T follicular helper cell (primary cell): ENCODE measurements at regions not wholly inside any gene's neighbourhood (a gene's known extent, or its start where the extent isn't known, plus 50 kb on each side); places are given as distances from the start of the nearest gene placed in this dataset.
"Not testable (repeated sequence)": the region's sequence is repeated elsewhere in the genome, so short reads cannot be mapped to it uniquely, and the experiment has no call there.

Source experiments
- DNase-seq: peaks from one replicate; pipeline ENCODE4 v3.0.0-alpha.2; 2020; ENCODE audit warnings: low read depth

DNA sequence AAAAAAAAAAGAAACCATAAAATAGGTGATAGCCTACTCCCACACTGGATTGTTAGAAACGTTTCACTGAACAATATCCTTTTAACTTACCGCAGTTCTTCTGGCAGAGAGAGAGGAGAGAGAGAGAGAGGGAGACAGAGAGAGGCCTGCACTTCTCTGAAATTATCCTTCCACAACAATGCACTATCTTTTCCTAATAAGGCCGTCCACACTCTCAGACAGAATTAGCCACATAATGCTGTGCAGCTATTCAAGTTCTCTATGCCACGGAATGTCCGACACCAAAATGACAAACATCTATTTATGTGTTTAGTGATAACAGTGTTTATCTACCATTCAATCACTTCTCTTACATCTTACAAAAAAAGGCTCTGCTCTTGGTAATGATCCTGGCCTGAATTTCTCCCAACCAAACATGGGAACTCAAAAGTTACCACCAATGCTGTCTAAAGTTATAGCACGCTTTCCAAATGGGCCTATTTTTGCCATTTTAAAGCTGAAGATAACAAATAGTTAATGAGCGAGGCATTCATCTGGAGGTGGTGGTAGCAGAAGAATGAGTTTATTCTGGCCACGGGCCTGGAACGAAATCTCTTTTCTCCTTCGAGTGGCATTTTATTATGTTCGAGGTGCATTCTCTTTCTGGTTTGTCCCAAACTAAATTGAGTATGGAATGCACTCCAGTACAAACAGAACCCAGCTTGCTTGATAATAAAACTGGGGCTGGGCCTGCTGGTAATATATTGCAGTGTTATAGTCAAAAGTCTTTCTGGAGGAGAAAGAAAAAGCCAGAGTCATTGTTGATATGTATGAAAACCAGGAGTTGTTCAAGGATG is 160.2 kb upstream of the SVIL start:
- no peak for DNase-seq

DNA sequence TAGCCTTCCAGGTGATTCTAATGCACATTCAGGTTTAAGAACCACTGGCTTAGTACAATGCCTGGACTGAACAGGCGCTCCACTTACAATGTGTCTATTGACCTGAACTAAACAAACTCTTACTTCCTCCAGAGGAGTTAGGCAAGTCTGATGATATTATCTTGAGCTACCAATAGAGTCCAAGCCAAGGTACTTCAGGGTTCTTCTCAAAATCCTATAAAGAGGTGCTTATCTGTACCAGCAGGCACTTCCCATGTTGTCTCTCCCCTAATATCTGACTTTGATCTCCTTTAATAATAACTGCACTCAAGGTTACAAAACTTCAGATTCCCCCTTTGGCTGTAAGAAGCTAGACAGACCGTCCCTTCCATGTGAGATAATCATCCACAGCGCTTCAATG is 157.0 kb upstream of the SVIL start:
- no peak for DNase-seq

DNA sequence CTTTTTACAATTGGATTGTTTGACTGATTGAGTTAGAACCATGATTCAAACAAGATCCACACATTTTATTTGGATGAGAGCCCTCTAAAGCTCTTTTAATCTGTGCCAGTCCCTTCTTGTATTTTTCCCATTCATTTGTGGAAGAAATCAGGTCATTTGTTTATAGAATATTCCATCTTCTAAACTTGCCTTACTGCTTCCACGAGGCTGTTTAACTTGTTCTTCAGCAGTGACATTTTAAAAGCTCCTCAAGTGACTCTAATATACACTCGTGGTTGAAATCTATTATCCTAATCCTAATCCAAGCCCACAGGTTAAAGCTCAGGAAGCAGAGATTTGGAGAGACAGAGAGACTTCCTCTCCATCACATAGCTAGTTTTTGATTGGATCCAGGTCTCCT is 155.4 kb upstream of the SVIL start:
- no peak for DNase-seq

GRCh38 chr10:29788113-29788512 is 153.3 kb upstream of the SVIL start:
- DNase-seq: no peak

DNA sequence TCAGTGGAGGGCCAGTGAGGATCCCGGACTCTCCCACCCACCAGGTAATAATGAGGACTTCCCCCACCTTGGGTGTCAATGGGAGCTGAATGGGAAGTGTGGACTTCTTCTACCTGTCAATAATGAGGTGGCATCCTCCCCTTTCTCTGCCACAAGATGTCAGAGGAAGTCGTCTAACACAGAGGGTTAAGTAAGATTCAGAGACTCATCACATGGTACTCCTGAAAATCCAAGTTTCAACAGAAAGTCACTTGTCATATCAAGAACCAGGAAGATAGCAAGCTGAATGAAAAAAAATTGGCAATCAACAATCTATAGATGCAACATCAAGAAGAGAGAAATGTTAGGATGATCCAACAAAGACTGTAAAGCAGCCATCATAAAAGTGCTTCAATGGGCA is 150.9 kb upstream of the SVIL start:
- DNase-seq: no peak

- DNase-seq: no peak
Measured at GRCh38 chr10:29784175-29784773, 149.5 kb upstream of the SVIL start.

DNA sequence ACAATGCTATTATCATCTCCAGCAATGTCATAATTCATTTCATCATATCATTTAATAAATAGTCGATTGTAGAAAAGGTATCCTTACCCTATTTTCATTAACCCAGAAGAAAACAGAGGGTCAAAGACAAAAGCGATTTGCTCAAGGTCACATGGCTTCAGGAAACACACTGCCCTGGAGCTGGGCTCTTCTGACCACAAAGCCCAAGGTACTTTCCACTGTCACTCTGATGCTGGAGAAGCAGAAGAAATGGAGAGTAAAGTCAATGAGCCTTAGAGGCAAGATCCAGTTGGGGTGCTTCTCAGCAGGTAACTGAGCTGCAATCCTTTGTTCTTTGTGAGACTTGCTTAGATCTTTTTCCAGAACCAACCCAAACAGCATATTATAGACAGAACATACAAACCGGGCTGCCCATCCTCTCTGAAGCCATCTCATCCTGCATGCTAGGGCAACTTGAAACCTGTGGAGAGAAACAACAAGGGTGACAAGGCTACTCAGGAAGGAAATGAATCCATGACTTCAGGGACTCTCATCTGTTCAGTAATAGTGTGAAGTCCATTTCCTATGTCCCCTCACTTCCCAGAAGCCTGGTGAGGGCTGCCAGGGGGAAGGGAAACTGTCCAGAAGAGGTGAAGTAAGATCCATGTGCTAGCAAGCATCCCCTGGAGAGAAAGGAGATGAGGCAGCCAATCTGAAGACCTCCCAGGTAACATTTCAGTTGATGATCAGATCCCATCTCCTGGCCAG is 148.6 kb upstream of the SVIL start:
- DNase-seq: no peak

DNA sequence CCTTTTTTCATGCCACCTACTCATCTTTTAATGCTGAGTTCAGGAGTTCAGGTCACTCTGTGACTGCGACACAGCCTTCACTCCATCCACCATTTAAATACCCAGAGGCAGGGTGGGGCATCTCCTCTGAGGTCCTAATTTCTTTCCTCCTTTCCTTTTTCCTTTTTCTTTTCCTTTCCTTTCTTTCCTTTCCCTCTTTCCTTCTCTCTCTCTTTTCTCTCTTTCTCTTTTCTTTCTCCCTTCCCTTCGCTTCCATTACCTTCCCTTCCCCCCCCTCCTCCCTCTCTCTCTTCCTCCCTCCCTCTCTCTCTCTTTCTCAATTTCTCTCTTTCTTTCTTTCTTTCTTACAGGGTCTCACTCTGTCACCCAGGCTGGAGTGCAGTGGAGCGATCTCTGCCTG is 145.9 kb upstream of the SVIL start:
- DNase-seq: no peak

GRCh38 chr10:29780096-29780495 is 145.3 kb upstream of the SVIL start:
- no peak for DNase-seq

GRCh38 chr10:29776246-29776645 is 141.5 kb upstream of the SVIL start:
- no peak for DNase-seq

DNA sequence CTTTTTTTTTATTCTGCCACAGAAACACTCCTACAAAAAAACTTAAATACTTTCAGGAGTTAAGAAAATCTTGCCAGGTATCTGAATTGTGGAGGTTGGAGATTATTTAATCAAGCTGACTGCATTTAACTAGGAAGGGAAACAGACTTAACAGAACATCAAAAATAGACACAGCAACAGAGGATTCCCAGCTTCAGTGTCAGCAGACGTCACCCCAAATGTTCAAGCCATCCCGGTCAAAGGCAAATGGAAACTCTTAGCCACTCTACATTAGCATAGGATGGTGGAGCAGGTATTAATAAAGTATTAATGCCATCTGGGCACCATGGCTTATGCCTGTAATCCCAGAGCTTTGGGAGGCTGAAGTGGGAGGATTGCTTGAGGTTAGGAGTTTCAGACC is 139.7 kb upstream of the SVIL start:
- DNase-seq: no peak

DNA sequence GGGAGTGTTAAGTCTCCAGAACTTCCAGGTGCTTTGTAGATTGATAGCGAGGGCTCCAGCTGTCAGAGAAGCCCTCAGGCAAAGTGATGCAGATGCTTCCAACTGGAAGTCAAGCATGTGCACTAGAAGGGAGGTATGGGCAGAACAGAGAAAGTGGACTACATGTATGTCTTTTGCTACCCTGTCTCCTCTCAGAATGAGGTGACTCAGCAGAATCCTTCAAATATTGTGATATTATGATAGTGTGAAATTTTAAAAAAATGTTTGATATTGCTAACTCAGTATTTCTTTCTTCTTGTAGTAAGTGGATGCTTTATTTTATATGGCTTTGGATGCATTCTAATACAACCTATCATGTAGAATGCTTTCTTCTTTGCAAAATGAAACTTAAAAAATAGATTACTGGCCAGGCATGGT is 138.9 kb upstream of the SVIL start:
- DNase-seq: no peak

DNA sequence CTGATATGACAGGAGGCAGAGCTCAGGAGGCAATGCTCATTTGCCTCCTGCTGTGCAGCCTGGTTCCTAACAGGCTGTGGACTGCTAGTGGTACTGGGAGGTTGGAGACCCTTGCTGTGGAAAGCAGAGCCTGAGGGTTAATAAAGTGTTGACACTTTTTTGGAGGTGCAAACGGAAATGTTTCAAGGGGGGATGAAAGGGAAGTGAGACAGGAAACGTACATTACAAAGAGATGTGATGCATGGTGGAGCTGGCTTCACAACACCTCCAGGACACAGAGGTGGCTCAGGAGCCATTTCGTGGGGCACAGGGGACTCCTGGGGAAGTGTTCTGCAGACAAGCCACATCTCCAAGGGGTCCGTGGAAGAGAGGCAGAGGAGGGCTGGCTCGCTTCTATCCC is 137.6 kb upstream of the SVIL start:
- no peak for DNase-seq

DNA sequence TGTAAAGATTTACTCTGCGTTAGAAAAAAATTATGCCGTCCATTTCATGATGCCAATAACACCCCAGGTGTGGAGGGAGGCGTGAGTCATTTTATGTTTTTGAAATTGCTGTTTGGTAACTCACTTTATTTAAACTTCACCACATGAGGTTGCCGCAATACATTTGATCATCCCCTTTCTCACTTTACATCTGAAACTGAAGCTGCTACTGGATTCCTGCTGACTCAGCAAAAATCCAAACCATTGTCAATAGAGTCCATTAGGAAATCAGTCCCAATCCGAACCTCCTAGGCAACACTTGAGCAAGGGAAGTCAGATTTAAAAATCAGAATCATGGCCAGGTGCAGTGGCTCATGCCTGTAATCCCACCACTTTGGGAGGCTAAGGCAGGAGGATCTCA is 136.6 kb upstream of the SVIL start:
- DNase-seq: no peak

- not testable (repeated sequence) for DNase-seq
Measured at GRCh38 chr10:29769277-29769676, 134.5 kb upstream of the SVIL start.

DNA sequence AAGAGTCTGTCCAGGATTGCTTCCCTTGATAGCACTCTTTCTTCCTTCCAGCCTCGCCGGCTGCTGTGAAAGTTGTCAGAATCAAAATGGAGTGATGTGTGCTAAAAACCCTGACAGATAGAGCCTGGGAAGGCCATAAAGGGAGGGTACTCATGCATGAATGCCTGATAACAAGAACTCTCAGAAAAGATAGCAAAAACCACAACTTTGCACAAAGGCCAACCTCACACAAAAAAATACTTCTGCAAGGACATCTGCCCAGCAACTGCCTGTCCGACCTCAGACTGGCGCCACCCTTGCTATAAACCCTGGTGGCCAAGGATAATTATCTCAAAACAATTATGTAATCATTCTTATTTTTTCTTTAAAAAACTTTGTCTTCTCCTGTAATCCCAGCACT is 133.2 kb upstream of the SVIL start:
- DNase-seq: no peak

DNA sequence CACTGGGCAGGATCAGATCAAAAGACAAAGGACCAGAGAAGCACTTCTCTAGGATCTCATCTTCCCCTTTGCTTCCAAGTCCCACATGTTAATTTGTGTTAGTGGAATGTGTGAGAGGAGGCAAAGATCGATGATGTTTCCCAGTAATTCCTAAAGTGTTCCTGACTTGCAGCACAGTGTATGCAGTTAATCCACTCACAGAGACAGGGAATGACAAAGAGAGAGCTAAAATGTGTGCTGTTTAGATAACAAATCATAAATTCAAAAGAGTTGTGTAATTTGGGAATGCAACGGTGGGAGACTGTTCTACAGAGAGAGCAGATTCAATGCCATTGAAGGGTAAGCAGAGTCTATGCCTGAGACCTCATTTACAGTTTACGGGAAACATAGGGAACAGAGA is 132.0 kb upstream of the SVIL start:
- DNase-seq: no peak

GRCh38 chr10:29765330-29765729 is 130.6 kb upstream of the SVIL start:
- DNase-seq: no peak

DNA sequence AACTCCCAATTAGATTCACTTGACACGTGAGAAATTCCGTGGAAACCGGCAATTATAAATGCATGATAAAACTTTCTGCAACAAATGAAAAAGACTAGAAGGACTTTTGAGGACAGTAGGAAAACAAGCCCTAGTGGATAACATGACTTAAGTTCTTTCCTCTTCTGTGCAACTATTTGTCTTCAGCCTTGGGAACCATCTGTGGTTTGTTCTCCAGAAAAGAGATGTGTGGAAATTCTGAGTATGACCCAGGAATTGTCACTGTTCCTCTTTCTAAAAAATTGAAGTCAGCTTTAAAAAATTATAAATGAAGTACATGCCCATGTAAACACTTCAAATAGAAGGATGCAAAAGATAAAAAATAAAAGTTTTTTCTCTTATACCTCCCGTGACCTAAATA is 128.6 kb upstream of the SVIL start:
- no peak for DNase-seq

- no peak for DNase-seq
Measured at GRCh38 chr10:29761916-29762315, 127.1 kb upstream of the SVIL start.

DNA sequence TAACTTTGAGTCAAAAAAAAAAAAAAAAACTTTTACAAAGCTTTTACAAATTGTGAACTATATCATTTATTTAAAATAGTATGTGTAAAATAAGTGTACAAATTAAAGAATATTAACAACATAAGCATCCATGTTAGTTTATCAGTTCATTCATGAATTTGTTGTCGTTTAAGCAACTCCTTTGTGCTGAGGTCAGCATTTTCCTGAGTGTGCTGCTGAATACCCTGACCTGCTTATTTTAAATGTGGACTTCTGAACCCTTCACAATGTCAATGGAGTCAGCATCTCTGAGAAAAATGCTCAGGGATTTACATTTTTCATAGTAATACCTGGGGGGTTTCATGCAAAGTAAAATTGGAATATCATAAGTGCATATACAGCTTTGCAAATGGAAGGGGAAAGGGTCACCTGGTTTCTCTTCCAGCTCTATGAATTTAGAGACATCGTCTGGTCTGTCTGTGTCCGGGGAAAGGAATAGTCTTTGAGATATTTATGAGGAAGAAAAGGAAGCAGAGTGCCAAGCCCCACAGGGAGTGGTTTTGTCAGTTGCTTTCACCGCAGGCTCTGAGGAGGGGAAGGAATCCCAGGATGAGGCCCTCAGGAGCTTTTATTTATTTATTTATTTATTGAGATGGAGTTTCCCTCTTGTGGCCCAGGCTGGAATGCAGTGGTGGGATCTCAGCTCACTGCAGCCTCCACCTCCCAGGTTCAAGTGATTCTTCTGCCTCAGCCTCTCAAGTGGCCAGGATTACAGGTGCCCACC is 125.5 kb upstream of the SVIL start:
- DNase-seq: no peak

DNA sequence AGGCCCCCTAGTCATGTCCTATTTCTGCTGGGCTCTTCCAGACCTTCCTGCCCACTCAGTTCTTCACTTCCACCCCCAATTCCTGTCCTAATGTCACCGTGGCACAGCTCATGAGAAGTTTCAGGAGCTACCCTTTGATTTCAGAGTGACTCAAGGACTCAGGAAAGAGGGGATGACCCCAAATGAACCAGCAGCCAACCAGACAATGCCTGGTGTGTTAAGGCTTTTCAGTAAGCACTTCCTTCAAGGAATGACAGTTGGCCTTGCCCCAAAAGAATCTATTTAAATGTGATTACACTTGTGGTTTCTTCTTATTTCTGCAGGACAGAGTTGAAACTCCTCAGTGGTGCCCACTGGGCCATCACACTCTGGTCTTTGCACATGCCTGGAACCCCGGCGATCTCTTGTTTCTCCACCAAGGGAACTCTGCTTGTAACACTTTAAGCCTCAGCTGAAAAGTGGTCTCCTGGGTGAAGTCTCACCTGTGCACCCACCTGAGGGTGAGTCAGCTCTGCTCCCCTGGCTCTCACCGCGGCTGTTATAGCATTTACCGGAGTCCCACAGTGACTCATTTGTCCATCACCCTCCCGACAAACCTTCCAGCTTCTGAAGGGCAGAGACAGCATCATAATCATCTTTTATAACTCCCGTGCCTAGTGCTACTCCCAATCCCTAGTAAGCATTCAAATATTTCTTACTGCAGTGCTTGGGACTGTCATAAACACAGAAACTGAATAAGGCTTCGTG is 123.0 kb upstream of the SVIL start:
- no peak for DNase-seq
